ENCODE measurements at regions not wholly inside any gene's neighbourhood (a gene's known extent, or its start where the extent isn't known, plus 50 kb on each side); places are given as distances from the start of the nearest gene placed in this dataset.

GRCh38 chr3:72352176-72352575, 496.1 kb downstream of the SHQ1 start:
- no peak for DNase-seq (ENCODE audit: extremely low read depth, low read depth)

DNA sequence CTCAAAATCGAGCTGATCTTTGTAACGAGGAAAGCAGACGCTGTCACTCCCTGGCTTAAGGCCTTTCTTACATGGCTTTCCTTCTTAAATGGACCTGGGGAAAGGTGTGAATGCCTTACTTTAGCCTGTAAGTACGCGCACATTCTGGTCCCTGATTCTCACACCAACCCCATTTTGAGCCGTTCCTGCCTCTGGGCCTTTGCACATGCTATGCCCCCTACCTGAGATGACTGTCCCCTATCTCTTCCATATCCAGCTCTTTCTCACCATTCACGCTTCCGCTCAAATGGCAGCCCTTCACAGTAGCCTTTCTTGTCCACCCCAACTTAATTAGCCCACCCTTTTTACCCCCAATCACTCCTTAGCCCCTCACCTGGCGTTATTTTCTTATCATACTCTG, 496.7 kb downstream of the SHQ1 start:
- no peak for DNase-seq (ENCODE audit: extremely low read depth, low read depth)

DNA sequence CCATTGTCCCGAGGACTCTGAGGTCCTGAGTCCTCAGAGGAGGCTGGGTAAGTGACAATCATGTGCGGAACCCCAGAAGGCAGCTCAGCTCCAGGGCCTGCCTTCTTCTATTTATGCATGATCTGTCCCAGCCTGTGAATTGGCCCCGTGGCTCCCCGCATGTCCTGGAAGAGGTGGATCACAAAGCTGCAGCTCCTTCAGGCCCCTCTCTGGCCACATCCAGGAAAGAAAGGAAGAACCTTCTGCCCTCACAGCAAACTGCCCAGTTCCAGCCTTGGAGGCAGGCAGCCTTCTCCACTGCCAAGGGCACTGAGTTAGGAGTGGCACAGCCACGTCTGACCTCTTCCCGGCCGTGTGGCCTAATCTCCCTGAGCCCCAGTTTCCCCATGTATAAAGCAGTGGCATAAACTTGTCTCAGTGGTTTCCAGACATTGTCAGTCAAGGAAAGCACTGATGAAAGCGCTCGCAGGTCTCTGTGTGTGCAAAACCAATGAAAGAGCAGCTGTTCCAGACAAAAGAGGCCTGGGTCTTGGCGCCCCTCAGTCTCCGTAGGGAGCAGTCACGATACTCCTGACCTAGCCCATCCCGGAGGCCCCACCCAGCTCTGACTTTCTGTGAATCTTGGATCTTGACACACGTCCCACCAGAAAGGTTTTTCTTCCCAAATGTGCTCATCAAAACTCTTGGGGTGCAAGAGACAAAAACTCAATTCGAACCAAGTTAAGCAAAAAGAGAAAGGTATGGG, 497.3 kb downstream of the SHQ1 start:
- DNase-seq (ENCODE audit: extremely low read depth, low read depth): no peak

GRCh38 chr3:72348357-72348756, 499.9 kb downstream of the SHQ1 start:
- DNase-seq (ENCODE audit: extremely low read depth, low read depth): no peak

- DNase-seq (ENCODE audit: extremely low read depth, low read depth): no peak
Observed at GRCh38 chr3:72347819-72348319, 500.4 kb downstream of the SHQ1 start.

DNA sequence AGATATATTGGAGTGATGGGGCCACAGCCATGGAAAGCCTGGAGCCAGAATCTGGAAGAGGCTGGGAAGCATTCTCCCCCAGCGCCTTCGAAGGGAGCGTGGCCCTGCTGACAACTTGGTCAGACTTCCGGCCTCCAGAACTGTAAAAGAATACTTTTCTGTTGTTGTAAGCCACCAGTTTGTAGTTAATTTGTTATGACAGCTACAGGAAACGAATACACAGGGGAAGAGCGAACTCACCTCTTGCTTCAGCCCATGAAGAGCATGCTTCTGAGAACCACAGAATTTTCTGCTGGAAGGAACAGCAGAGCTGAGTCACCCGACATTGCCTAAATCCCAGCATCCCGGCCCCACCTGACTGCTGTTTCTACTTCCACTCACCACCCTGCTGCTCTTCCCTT, 501.7 kb downstream of the SHQ1 start:
- DNase-seq (ENCODE audit: extremely low read depth, low read depth): no peak

GRCh38 chr3:72345980-72346379, 502.3 kb downstream of the SHQ1 start:
- no peak for DNase-seq (ENCODE audit: extremely low read depth, low read depth)

DNA sequence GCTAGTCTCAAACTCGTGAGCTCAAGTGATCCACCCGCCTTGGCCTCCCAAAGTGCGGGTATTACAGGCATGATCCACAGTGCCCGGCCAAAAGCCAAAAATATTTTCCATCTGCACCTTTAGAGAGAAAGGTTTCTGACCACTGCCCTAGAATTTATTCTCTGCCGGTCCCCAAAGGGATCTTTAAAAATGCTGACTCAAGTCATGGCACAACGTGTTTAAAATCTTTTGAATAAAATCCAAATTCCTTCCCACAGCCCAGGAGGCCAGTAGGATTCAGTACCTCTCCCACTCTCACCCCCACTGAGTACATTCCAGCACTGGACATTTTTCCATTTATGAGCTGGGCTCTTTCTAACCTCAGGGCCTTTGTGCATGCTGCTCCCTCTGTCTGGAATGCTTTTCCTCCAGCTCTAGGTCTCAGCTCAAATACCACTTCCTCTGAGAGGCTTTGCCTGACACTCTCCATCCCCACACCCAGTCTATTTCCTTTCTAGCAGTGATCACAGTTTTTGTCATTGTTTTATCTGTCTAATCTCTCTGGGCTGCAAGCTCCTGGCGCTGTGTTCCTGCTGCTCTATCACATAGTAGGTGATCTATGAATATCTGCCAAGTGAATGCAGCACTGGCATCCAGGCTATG, 502.9 kb downstream of the SHQ1 start:
- DNase-seq (ENCODE audit: extremely low read depth, low read depth): no peak

DNA sequence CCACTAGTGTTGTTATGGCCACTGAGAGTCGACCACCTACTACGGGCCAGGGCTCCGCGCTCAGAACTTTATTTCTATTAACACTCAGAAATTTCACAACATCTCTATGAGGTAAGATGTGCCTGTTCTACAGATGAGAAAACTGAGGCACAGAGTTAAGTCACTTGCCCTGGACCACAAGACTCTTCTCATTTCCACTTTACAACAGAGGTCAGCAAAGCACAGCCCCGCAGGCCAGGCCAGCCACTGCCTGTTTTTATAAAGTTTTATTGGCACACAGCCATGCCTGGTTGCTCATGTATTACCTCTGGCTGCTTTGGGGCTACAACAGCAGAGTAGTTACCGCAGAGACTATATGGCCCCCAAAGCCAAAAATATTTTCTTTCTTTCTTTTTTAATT, 503.6 kb downstream of the SHQ1 start:
- DNase-seq (ENCODE audit: extremely low read depth, low read depth): no peak

DNA sequence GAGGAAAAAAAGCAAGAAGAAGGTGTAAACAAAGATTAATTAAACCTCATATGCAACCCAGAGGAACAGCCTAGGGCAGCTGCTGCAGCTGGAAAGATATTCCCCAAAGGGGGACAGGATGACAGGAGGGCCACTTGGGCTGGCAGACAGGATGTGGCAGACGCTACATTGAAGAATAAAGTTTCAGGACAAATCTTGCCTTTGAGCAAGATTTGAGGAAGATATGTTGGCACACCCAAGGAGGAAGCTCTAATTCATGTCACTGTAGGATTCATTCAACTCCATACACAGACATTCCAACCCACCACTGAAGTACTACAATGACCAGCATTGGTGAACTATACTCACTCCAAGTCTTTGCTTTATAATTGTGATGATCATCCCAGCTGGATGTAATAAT, 504.0 kb downstream of the SHQ1 start:
- DNase-seq (ENCODE audit: extremely low read depth, low read depth): no peak

DNA sequence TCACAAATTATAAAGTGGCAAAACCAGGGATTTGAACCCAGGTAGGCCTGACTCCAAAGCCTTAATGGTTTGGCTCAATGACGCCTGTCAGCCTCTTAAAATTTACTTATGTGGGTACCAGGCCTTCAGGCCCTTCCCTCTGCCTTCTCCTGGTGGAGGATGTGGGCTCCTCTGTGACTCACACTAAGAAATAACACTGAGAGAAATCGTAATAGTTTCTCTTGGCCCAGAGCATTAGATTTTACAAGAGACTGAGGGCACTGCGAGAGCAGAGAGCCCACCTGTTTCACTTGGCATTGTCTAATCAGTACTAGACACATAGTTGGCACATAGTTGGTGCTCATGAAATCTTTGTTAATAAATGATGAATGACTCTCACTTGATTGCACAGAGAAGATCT, 505.2 kb downstream of the SHQ1 start:
- no peak for DNase-seq (ENCODE audit: extremely low read depth, low read depth)

DNA sequence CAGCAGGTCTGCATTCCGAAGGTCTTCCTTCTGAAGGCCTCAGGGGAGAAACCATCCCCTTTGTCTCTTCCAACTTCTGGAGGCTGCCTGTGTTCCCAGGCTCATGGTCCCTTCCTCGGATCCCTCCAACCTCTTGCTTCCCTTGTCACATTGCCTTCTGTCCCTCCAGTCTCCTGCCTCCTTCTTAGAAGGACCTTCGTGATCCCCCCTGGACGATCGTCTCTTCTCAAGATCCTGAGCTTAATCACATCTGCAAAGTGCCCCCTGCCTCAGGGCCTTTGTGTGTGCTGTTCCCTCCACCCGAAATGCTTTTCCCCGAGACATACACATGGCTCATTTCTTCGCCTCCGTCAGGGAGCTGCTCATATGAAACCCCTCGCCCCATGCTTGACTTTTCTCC, 505.8 kb downstream of the SHQ1 start:
- no peak for DNase-seq (ENCODE audit: extremely low read depth, low read depth)

DNA sequence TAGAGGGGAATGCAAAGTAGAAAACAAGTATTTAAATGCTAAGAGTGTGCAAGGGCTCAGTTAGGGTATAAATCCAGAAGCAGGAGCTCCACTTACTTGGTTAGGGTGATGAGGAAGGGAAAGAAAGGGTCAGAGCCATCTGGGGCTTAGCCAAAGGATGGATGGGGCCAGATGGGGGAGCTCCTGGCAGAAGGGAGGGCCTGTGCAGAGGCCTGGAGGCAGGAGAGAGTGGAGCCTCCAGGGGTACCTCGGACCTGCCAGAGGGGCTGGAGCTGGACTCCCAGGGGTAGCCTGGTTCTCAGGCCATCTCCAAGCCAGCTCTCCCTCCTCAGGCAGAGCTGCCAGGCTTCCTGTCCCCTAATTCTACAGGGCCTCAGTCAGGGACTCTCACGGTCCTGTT, 506.3 kb downstream of the SHQ1 start:
- no peak for DNase-seq (ENCODE audit: extremely low read depth, low read depth)

DNA sequence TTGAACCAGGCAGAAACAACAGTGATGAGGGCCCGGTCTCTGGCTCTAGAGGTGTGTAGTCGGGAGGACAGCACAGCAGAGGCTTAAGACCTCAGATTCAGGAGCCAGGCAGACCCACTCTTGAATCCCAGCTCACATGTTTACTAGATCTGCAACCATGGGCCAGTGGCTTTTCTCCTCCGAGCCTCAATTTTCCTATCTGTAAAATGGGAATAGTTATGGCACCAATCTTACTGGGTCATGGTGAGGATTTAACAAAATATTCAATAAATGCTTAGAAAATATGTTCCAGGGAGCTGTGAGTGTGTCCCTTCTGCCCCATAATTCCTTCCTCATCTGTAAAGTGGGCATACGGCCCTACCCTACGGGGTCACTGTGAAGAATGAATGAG, 506.9 kb downstream of the SHQ1 start:
- DNase-seq (ENCODE audit: extremely low read depth, low read depth): no peak

DNA sequence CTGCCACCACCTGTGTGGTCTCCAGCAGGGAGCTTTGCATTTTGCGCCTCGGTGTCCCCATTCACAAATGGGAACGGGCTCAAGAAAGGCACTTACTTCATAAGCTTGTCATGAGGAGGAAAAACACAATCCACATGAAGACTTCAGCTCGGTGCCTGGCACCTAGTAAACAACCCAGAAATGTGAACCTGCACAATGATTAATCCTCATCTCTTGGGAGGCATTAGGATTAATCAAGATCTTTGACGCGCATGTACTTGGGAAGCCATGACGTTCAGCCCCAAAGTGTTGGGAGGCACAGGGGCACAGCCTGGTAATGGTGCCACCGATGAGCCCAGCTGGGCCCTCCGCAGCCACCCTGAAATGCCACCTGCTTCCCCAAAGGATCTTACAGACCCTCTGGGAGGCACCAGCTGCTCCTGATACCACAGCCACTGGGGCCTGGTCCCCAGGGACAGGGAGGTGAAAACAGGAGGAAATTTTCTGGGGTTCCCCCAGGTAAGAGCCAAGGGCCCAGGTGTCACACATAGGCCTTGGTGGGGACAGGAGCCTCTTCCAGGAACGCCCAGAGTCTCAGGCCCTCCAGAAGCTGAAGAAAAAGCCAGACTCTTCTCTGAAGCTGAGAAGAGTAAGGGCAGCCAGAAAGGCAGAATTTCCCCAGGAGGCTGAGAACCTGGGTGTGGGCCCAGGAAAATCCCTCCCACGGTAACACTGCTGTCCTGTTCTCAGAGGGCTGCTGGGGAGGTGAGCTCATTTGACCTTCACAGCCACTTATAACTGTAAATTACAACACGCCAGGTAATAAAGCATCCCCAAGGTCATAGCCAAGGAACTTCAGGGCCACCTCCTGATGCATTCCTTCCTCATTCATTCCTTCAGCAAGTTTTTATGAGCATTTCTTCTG, 507.5 kb downstream of the SHQ1 start:
- DNase-seq (ENCODE audit: extremely low read depth, low read depth): no peak

- DNase-seq (ENCODE audit: extremely low read depth, low read depth): no peak
Observed at GRCh38 chr3:72340056-72340455, 508.2 kb downstream of the SHQ1 start.

DNA sequence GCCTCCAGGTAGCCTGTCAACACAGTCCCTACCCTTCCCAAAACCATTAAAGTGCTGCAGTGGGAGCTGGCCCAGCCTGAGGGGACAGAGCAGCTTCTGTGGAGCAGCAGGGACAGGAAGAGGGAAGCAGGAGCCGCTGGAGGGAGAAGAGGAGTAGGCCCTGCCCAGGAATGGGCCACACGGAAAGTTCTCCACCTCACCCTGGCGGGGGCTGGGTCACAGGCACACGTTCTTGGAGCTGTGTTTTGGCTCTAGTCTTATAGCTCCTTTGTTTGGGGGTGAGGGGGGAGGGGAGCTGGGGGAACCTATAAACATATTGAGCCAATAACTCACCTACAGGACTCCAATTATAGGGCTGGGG, 508.6 kb downstream of the SHQ1 start:
- DNase-seq (ENCODE audit: extremely low read depth, low read depth): no peak

DNA sequence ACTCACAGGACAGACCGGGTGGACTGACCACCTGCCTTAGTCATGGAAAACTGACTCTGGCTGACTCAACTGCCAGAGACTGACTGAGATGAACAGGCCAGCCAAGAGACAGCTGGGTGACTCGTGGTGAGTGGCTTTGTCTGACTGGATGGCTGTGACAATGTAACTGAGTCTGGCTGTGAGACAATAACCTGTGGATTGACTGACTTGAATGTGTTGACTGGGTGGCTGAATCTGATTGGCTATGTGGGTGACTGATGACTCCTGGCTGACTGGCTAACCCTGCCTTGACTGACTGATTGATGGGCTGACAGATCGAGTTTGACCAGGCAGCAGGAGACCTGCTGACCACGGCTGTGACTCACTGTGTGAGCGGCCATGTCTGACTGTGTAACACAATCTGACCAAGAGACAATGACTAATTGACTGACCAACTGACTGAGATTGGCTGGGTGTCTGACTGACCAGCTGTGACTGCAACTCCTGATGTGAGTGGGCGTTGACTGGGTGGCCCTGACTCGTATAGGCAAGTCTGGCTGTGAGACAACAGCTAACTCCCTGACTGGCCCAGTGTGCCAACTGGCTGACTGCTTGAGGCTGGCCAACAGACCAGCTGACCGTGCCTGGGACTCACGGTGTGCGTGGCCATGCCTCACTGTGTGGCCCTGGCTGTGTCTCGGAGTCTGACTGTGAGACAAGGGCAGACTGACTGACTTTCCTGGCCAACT, 509.1 kb downstream of the SHQ1 start:
- DNase-seq (ENCODE audit: extremely low read depth, low read depth): peak; percentile 38

GRCh38 chr3:72338082-72338941, 509.9 kb downstream of the SHQ1 start:
- DNase-seq (ENCODE audit: extremely low read depth, low read depth): no peak

DNA sequence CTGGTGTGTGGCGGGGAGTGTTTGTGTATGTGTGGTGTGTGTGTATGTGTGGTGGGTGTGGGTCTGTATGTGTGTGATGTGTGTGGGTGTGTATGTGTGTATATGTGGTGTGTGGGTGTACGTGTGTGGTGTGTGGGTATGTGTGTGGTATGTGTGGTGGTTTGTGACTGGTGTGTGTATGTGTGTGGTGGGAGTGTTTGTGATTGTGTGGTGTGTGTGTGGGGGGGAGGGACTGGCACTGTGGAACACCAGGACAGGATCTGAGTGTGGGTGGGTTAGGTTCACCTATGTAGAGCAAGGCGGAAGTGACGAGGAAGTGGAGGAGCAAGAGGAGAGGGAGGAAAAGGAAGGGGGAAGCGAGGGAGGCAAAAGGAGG, 510.8 kb downstream of the SHQ1 start:
- no peak for DNase-seq (ENCODE audit: extremely low read depth, low read depth)

All from NCI-H460 (cell line).